Prostate gland (tissue), 2 donors: ENCODE measurements at regions not wholly inside any gene's neighbourhood (a gene's known extent, or its start where the extent isn't known, plus 50 kb on each side); places are given as distances from the start of the nearest gene placed in this dataset.

Source experiments
- DNase-seq: peaks from one replicate; pipeline ENCODE4 v3.0.0-alpha.2; 2019; ENCODE audit warnings: low spot score
- H3K27ac ChIP-seq, 2 donors: fragments of 200-600 bp; sonication (generic); 2 replicates each; pipeline ENCODE4 v1.5.1; 2017 to 2019
- H3K27me3 ChIP-seq: fragments of 200-600 bp; sonication (generic); replicated peaks from 2 replicates; pipeline ENCODE4 v1.5.1; 2019; ENCODE audit not compliant: insufficient read depth
- H3K36me3 ChIP-seq, 2 donors: fragments of 200-600 bp; sonication (generic); 1 replicate in 1 of 2; 2 replicates in 1 of 2; pipeline versions ENCODE4 v1.5.1 to v1.8.1; 2017 to 2019
- H3K4me1 ChIP-seq: fragments of 200-600 bp; sonication (generic); replicated peaks from 2 replicates; pipeline ENCODE4 v1.5.1; 2019
- H3K4me3 ChIP-seq, 2 donors: fragments of 200-600 bp; sonication (generic); 2 replicates each; pipeline ENCODE4 v1.5.1; 2017 to 2019
- H3K9me3 ChIP-seq: fragments of 200-600 bp; sonication (generic); 2 replicates; pipeline ENCODE4 v1.5.1; 2017
- CTCF ChIP-seq, 4 experiments: fragments of 200-600 bp in 2 of 4; fragments of 450-650 bp in 2 of 4; sonication (generic) in 2 of 4; IDR thresholded peaks; 1 replicate in 3 of 4; 2 replicates in 1 of 4; pipeline ENCODE4 v1.5.1; 2016 to 2019; ENCODE audit warnings: antibody characterized with exemption in 4 of 4, mild to moderate bottlenecking in 2 of 4, moderate library complexity in 2 of 4
- POLR2A ChIP-seq: fragments of 450-650 bp; IDR thresholded peaks from one replicate; pipeline ENCODE4 v1.6.1; 2016; ENCODE audit warnings: antibody characterized with exemption, mild to moderate bottlenecking
- POLR2AphosphoS5 ChIP-seq: sonication (generic); formaldehyde crosslinking; IDR thresholded peaks from one replicate; pipeline ENCODE4 v1.6.1; 2017; ENCODE audit warnings: antibody characterized with exemption
- WGBS: methylation state at CpG from one replicate; pipeline ENCODE4 v1.1.5; 2018; 5-methylcytosine and 5-hydroxymethylcytosine counted together
- intact Hi-C: fragments of 100-400 bp; cut with DNase I; formaldehyde crosslinking; loops from one replicate; pipeline ENCODE4 v1.14.2; 2022

- no peaks in the 10 kb centered on the region for H3K36me3 ChIP-seq
- H3K4me1 ChIP-seq: peaks cover 4% of the 10 kb centered on the region
- 58% methylated on average over 8 of the region's 8 CpGs for WGBS
- H3K4me3 ChIP-seq: no peak overlapping the region
- intact Hi-C loops: no loop called here
- H3K27ac ChIP-seq: no peak overlapping the region
- H3K9me3 ChIP-seq: no peaks in the 10 kb centered on the region
- no peaks in the 10 kb centered on the region for H3K27me3 ChIP-seq
- TF ChIP-seq POLR2A (no peak), CTCF (IDR thresholded peaks at IDR 0.05) (no peak), POLR2AphosphoS5 (no peak)
- no peak for DNase-seq
These were observed 233.1 kb downstream of the EBLN2 start for GRCh38 chr3:73294537-73294936.

DNA sequence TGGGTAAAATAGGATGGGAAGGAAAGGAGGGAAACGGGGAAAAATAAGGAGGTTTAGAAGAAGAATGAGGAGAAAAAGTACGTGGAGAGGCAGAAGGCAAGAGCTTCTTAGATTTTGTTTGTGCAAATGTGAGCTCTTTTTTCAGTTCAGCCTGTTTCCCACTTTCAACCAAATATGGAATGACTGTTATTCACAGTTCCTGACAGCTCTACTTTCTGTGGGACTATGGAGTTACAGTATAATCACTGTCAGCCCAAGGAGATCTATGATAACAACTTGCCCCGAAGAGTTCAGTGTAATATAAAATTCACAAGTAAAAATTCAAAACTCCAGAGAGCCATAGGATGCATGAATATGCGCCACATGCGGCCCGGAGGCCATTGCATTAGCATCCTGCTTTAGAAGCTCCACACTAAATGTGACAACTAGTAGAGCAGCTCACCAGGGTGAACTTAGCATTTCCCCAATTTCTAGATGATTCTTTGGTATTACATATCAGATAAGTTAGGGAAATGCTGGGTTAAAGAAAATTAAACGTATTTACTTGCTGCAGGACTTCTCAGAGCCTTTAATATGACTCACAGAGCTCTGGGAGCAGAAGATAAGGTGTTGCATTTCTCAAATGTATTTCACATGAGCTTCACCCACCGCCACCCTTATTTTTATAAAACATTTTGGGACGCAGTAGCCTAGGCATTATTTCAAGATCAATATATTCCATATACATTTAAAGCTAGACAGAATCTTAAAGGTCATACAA, 234.6 kb downstream of the EBLN2 start:
- intact Hi-C loops: no loop called here
- Histone ChIP-seq H3K36me3 (no peaks in the 10 kb centered on the region), H3K27ac (no peak overlapping the region), H3K4me3 (no peak overlapping the region), H3K4me1 (peaks cover 4% of the 10 kb centered on the region), H3K9me3 (no peaks in the 10 kb centered on the region), H3K27me3 (no peaks in the 10 kb centered on the region)
- no peak for TF ChIP-seq CTCF (IDR thresholded peaks at IDR 0.05)
- TF ChIP-seq POLR2AphosphoS5: no peak
- no peak for TF ChIP-seq POLR2A
- WGBS: 71% methylated on average over 9 of the region's 9 CpGs
- no peak for DNase-seq

DNA sequence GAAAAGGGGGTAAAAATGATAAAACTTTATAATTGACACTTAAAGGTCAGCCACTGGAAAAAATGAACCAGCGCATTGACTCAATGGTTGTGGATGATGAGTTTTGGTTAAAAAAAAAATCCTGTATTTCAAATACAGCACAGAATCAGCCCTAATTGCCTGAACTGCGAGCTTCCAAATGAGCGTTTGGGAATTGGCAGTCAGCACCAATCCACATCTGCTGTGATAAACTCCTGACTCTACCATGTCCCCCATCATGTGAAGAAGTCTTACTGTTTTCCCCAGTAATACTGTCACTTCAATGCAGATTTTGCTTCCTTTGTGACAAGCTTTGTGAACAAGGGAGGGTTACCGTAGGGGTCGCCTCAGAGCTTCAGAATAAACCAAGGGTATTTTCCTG, 235.4 kb downstream of the EBLN2 start:
- WGBS: 94% methylated on average over 5 of the region's 5 CpGs
- intact Hi-C loops: no loop called here

DNA sequence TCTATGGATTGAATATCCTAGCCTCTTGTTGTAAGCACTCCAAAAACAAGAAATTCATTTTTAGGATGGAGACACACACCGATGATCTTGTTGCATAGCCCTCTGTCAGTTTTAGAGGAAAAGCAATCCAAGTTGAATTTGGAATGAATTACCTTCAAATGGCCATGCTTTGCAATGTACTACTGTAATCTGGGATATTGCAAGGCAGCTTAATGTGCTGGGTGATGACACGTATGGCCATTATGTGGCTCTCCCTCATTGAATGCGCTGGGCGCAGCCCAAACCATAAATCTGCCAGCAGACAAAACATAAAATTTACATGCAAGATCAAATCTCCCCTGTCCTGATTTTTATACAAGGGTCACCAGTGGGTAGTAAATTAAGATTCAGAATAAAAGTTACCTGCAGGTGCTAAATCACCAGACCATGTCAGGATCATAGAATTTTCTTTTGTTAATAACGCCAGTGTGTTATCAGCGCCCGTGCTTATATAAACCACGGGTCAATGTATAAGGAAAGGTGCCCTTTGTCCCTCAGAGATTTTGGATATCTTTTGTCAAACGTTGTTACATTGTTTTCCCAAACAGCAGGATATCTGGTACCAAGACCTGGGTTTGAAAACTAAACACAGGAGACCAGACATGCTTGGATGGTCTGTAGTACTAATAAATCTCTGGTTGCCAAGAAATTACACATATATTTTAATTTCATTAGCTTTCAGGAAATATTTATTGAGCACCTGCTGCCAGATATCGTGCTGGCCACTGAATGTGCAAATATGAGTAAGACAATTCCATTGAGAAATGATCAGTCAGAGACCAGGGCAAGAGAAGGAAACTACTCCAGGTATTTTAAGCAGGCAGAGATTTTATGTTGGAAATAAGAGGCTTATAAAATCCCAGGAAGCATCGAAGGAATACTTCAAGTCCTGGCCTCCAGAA, 237.1 kb downstream of the EBLN2 start:
- Histone ChIP-seq H3K9me3 (no peaks in the 10 kb centered on the region), H3K4me3 (no peak overlapping the region), H3K27ac (no peak overlapping the region), H3K36me3 (no peaks in the 10 kb centered on the region), H3K27me3 (no peaks in the 10 kb centered on the region), H3K4me1 (peaks cover 4% of the 10 kb centered on the region)
- intact Hi-C loops: no loop called here
- WGBS: 17% methylated on average over 11 of the region's 11 CpGs
- no peak for DNase-seq
- TF ChIP-seq POLR2A: no peak
- no peak for TF ChIP-seq CTCF (IDR thresholded peaks at IDR 0.05)
- TF ChIP-seq POLR2AphosphoS5: no peak

More for the DNA sequence above, 235.4 kb downstream of the EBLN2 start:
- no peak overlapping the region for H3K4me3 ChIP-seq
- TF ChIP-seq POLR2A (no peak), POLR2AphosphoS5 (no peak), CTCF (IDR thresholded peaks at IDR 0.05) (no peak)
- H3K36me3 ChIP-seq: no peaks in the 10 kb centered on the region
- no peaks in the 10 kb centered on the region for H3K27me3 ChIP-seq
- H3K9me3 ChIP-seq: no peaks in the 10 kb centered on the region
- DNase-seq: no peak
- peaks cover 4% of the 10 kb centered on the region for H3K4me1 ChIP-seq
- no peak overlapping the region for H3K27ac ChIP-seq
